Caco-2 (cell line): ENCODE measurements at regions not wholly inside any gene's neighbourhood (a gene's known extent, or its start where the extent isn't known, plus 50 kb on each side); places are given as distances from the start of the nearest gene placed in this dataset.

Experiments used
- BruUV-seq: library from RNA; stranded (reverse); fragments of 400-500 nt; replicated peaks from 2 replicates; lab custom pipeline; 2021; lab: Mats Ljungman, UMichigan
- CTCF ChIA-PET: fragments of 300-600 bp; sonication (Branson Sonifier 250); formaldehyde crosslinking; loops from one replicate; lab custom pipeline; 2022; ENCODE audit warnings: antibody characterized with exemption; lab: Charles Lee
- POLR2A ChIA-PET: fragments of 300-600 bp; sonication (Branson Sonifier 250); formaldehyde crosslinking; loops from one replicate; lab custom pipeline; 2022; ENCODE audit warnings: antibody characterized with exemption; lab: Charles Lee
- DNase-seq, 2 experiments: peaks; one replicate each; pipeline versions ENCODE4 v3.0.0 to v3.0.0-alpha.2; 2020 to 2022
- H3K27me3 ChIP-seq: replicated peaks from 2 replicates; pipeline ENCODE4 v1.6.0; 2011; ENCODE audit warnings: low read length; ENCODE audit not compliant: control insufficient read depth, insufficient read depth
- H3K36me3 ChIP-seq: 2 replicates; pipeline ENCODE4 v1.5.1; 2011; ENCODE audit warnings: low read length; ENCODE audit not compliant: control insufficient read depth, insufficient read depth
- H3K4me1 ChIP-seq: fragments of 250-450 bp; sonication (Bioruptor Pico); 2 replicates; pipeline ENCODE4 v1.5.1; 2020; ENCODE audit warnings: mild to moderate bottlenecking
- H3K4me3 ChIP-seq: 2 replicates; pipeline ENCODE4 v1.5.1; 2011; ENCODE audit warnings: low read depth, mild to moderate bottlenecking, control low read depth, low read length
- H3K9me3 ChIP-seq: fragments of 250-450 bp; sonication (Bioruptor Pico); 2 replicates; pipeline ENCODE4 v1.5.1; 2020; ENCODE audit warnings: mild to moderate bottlenecking, moderate library complexity
- H3K27ac Mint-ChIP-seq: one replicate; pipeline ENCODE4 v1.8.0; 2022; ENCODE audit warnings: mixed read lengths; ENCODE audit not compliant: unreplicated experiment
- H3K27me3 Mint-ChIP-seq: one replicate; pipeline ENCODE4 v1.8.0; 2022; ENCODE audit warnings: mixed read lengths; ENCODE audit not compliant: insufficient read depth, unreplicated experiment
- H3K36me3 Mint-ChIP-seq: one replicate; pipeline ENCODE4 v1.8.0; 2022; ENCODE audit warnings: mild to moderate bottlenecking, mixed read lengths; ENCODE audit not compliant: insufficient read depth, unreplicated experiment
- H3K4me1 Mint-ChIP-seq: one replicate; pipeline ENCODE4 v1.8.0; 2022; ENCODE audit warnings: low read depth, mixed read lengths; ENCODE audit not compliant: unreplicated experiment
- H3K4me3 Mint-ChIP-seq: one replicate; pipeline ENCODE4 v1.8.0; 2022; ENCODE audit warnings: mild to moderate bottlenecking, moderate library complexity, mixed read lengths; ENCODE audit not compliant: unreplicated experiment
- H3K9me3 Mint-ChIP-seq: one replicate; pipeline ENCODE4 v1.8.0; 2022; ENCODE audit warnings: mixed read lengths; ENCODE audit not compliant: unreplicated experiment
- CTCF ChIP-seq, 2 experiments: fragments of 200-600 bp in 1 of 2; IDR thresholded peaks; 1 replicate in 1 of 2; 2 replicates in 1 of 2; pipeline versions ENCODE4 v1.5.1 to v1.8.0; 2011 to 2022; ENCODE audit warnings: antibody characterized with exemption in 1 of 2, control low read depth in 1 of 2, inconsistent platforms in 1 of 2, low read depth in 1 of 2, low read length in 1 of 2, mild to moderate bottlenecking in 1 of 2, moderate library complexity in 1 of 2; ENCODE audit not compliant: insufficient read depth in 1 of 2, severe bottlenecking in 1 of 2, unreplicated experiment in 1 of 2
- intact Hi-C: fragments of 100-400 bp; cut with micrococcal nuclease; formaldehyde crosslinking; loops from one replicate; pipeline ENCODE4 v1.10.0; 2022; ENCODE audit not compliant: unreplicated experiment

- Mint-ChIP-seq H3K27me3 (peaks cover 4% of the 10 kb centered on the region), H3K4me1 (no peaks in the 10 kb centered on the region), H3K36me3 (no peaks in the 10 kb centered on the region), H3K9me3 (no peaks in the 10 kb centered on the region), H3K27ac (no peak overlapping the region), H3K4me3 (no peak overlapping the region)
- Histone ChIP-seq H3K27me3 (no peaks in the 10 kb centered on the region), H3K4me1 (no peaks in the 10 kb centered on the region), H3K9me3 (no peaks in the 10 kb centered on the region), H3K4me3 (no peak overlapping the region), H3K36me3 (no peaks in the 10 kb centered on the region)
- CTCF ChIA-PET: no interaction called here
- no peak for TF ChIP-seq CTCF (IDR thresholded peaks at IDR 0.05; ENCODE audit: insufficient read depth in 1 of 2, low read depth in 1 of 2, low read length in 1 of 2, severe bottlenecking in 1 of 2, unreplicated experiment in 1 of 2)
- POLR2A ChIA-PET: no interaction called here
- DNase-seq: no peak
- BruUV-seq: no TSS peak
- intact Hi-C loops: no loop called here
These were observed 386.7 kb downstream of the SPRY1 start for GRCh38 chr4:123783151-123783790.

- Mint-ChIP-seq H3K27ac (no peak overlapping the region), H3K9me3 (no peaks in the 10 kb centered on the region), H3K4me1 (no peaks in the 10 kb centered on the region), H3K4me3 (no peak overlapping the region), H3K27me3 (peaks cover 4% of the 10 kb centered on the region), H3K36me3 (no peaks in the 10 kb centered on the region)
- Histone ChIP-seq H3K9me3 (no peaks in the 10 kb centered on the region), H3K4me3 (no peak overlapping the region), H3K4me1 (no peaks in the 10 kb centered on the region), H3K27me3 (no peaks in the 10 kb centered on the region), H3K36me3 (no peaks in the 10 kb centered on the region)
- no peak for TF ChIP-seq CTCF (IDR thresholded peaks at IDR 0.05; ENCODE audit: insufficient read depth in 1 of 2, low read depth in 1 of 2, low read length in 1 of 2, severe bottlenecking in 1 of 2, unreplicated experiment in 1 of 2)
- CTCF ChIA-PET: no interaction called here
- DNase-seq: no peak
- POLR2A ChIA-PET: no interaction called here
- intact Hi-C loops: no loop called here
- no TSS peak for BruUV-seq
These were observed 387.3 kb downstream of the SPRY1 start for GRCh38 chr4:123783921-123784320.

- no peak overlapping the region for H3K4me3 Mint-ChIP-seq
- CTCF ChIA-PET: no interaction called here
- POLR2A ChIA-PET: no interaction called here
- Histone ChIP-seq H3K4me1 (no peaks in the 10 kb centered on the region), H3K4me3 (no peak overlapping the region), H3K36me3 (no peaks in the 10 kb centered on the region), H3K27me3 (no peaks in the 10 kb centered on the region), H3K9me3 (no peaks in the 10 kb centered on the region)
- peaks cover 4% of the 10 kb centered on the region for H3K27me3 Mint-ChIP-seq
- H3K9me3 Mint-ChIP-seq: no peaks in the 10 kb centered on the region
- TF ChIP-seq CTCF (IDR thresholded peaks at IDR 0.05; ENCODE audit: insufficient read depth in 1 of 2, low read depth in 1 of 2, low read length in 1 of 2, severe bottlenecking in 1 of 2, unreplicated experiment in 1 of 2): no peak
- H3K36me3 Mint-ChIP-seq: no peaks in the 10 kb centered on the region
- no TSS peak for BruUV-seq
- intact Hi-C loops: no loop called here
- no peak overlapping the region for H3K27ac Mint-ChIP-seq
- DNase-seq: no peak
- H3K4me1 Mint-ChIP-seq: no peaks in the 10 kb centered on the region
These were observed 388.0 kb downstream of the SPRY1 start for GRCh38 chr4:123784626-123785025.
